ENCODE measurements at regions not wholly inside any gene's neighbourhood (a gene's known extent, or its start where the extent isn't known, plus 50 kb on each side); places are given as distances from the start of the nearest gene placed in this dataset.

DNA sequence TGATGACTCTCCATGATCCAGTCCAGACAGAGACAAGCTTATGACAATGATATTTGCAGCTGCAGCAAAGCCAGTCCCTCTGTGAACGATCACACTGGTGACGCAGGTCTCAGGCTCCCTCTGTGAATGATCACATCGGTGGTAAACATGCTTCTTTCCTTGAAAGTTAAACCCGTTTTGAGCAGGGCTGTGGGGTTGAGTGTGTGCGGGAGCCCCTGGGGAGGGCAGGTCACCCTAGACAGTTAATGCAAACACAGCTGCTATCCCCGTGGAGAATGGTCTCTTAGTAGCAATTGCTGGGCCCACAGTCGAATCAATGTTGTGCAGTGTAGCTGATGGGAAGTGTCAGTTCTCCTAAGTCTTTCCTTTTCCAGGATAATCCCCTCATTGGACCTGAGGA, 71.0 kb upstream of the KIRREL3 start:
- DNase-seq (ENCODE audit: low read depth): no peak

DNA sequence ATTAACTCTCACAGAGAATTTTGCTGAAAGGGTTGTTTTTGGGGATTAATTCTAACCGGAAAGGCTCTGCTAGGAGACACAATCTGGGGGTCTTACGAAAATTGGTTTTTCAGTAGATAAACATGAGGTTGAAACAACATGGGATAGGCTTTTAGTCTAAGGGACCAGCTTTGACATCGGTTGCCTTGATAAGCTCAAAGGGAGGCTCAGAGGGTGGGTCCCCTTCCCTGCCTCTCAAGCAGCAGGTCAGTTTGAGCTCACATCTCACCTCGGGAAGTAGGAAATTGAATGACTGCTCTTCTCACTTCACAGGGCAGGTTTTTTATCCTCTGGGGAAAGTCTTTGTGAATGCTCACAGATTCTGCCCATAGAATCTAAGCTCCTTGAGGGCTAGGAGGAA, 70.2 kb upstream of the KIRREL3 start:
- DNase-seq (ENCODE audit: low read depth): no peak

- no peak for DNase-seq (ENCODE audit: low read depth)
Measured at GRCh38 chr11:127066401-127067090, 66.0 kb upstream of the KIRREL3 start.

DNA sequence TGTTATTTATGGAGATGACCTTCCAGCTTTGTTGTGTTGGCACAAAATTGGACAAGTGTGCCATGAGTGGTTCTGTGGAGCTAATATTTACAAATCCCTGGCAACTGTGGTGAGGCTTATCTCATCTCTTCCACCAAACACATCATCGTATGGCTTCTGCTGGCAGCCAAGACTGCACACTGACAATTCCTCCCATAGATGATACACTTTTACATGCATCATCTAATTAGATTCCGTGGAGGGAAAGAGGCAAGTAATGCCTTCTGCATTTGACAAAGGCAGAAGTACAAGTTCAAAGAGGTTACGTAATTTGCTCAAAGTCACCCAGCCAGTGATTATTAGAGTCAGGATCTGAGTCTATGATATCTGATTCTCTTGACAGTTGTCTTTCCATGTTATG, 62.7 kb upstream of the KIRREL3 start:
- DNase-seq (ENCODE audit: low read depth): no peak

DNA sequence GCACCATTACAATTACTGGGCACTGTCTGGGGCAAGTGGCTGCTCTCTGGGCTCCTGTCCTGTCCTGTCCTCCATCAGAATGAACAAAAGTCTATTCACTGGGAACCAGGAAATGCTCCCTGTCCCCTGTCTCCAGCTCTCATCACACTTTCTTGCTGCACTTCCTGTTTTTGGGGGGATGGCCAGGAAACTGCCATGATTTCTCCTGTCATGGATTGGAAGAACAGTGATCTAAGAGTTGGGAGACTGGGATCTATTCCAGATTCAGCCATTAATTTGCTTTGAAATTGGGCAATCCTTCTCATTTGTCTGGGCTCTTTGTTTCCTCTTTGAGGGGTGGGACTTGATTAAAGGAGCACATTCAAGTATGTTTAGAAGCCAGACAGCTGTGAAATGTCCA, 61.4 kb upstream of the KIRREL3 start:
- no peak for DNase-seq (ENCODE audit: low read depth)

GRCh38 chr11:127059750-127060149, 59.2 kb upstream of the KIRREL3 start:
- no peak for DNase-seq (ENCODE audit: low read depth)

DNA sequence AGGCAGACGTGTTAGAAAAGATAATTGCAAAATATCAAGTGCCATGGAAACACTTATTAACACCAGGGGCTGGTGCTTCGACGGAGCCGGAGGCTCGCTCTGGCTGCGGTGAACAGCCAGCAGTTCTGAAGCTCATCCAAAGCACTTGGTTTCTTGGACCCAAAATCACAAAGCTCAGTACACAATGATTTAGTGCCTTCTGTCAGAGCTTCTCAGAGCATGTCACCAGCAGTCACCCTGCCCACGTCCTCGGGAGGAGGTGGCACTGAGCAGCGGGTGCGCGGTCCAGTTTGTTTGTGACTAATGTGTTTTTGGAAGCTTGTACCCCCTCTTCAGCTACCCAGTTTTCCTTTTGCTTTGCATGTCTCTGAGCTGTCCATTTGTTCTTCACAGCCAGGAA, 58.7 kb upstream of the KIRREL3 start:
- DNase-seq (ENCODE audit: low read depth): no peak

DNA sequence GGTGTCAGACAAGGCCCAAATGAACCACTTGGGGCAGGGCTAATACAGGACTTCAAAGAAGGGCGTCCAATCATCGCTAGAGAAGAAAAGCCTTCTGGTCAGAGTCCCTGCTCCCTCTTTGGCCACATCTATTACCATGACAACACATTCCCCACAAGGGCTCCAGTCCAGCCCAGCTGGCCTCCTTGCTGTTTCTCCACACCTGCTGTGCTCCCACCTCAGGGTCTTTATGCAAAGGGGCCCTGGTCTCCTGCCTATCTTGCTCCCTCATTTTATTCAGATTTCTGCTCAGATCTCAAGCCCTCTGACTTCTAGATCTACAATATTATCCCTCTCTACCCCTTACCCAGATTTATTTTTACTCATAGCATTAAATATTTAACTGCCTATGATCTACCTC, 58.0 kb upstream of the KIRREL3 start:
- DNase-seq (ENCODE audit: low read depth): no peak

GRCh38 chr11:127057126-127057525, 56.6 kb upstream of the KIRREL3 start:
- no peak for DNase-seq (ENCODE audit: low read depth)

DNA sequence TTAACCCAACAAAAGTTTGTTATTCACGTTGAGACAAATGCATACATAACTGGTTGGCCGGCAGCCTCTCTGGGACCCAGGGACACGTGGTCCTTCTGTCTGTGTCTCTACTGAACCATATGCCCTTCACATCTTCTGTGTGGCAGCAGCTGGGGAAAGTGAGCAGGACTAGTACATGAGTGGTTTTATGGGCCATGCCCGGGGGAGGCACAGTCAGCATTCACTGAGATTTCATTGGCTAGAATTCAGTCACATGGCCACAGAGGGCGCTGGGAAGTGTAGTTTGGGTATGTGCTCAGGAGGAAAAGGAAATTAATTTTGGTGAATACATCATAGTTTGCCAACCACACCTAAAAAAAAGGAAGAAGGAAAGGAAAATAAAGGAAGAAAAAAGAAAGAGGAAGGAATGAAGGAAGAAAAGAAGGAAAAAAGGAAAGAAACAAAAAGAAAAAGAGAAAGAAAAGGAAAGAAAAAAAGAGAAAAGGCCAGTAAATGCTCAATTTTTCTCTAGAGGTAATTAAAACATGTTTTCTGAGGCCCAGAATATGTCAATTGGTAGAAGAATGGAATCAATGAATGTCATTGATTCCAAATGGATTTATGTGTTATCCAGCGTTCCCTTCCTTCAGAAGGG, 55.9 kb upstream of the KIRREL3 start:
- no peak for DNase-seq (ENCODE audit: low read depth)

GRCh38 chr11:127055236-127055635, 54.7 kb upstream of the KIRREL3 start:
- DNase-seq (ENCODE audit: low read depth): no peak

GRCh38 chr11:127054153-127054552, 53.6 kb upstream of the KIRREL3 start:
- no peak for DNase-seq (ENCODE audit: low read depth)

GRCh38 chr11:127052404-127052803, 51.8 kb upstream of the KIRREL3 start:
- DNase-seq (ENCODE audit: low read depth): no peak

All from T-helper 22 cell (primary cell).